ENCODE measurements at regions not wholly inside any gene's neighbourhood (a gene's known extent, or its start where the extent isn't known, plus 50 kb on each side); places are given as distances from the start of the nearest gene placed in this dataset.

GRCh38 chr11:19389787-19390303, 149.1 kb upstream of the E2F8 start:
- TF ChIP-seq CTCF (IDR thresholded peaks at IDR 0.05) (no peak), POLR2AphosphoS5 (IDR thresholded peaks at IDR 0.05) (peak; percentile 61 to 74)

Data from upper lobe of left lung (tissue), 4 donors.